HG02870 (cell line): ENCODE measurements at regions not wholly inside any gene's neighbourhood (a gene's known extent, or its start where the extent isn't known, plus 50 kb on each side); places are given as distances from the start of the nearest gene placed in this dataset.

Experiments used
- ATAC-seq: cut with Tn5 transposase; IDR thresholded peaks from one replicate; pipeline ENCODE4 v1.9.1; 2021; ENCODE audit warnings: mild to moderate bottlenecking, moderate library complexity; ENCODE audit not compliant: unreplicated experiment

DNA sequence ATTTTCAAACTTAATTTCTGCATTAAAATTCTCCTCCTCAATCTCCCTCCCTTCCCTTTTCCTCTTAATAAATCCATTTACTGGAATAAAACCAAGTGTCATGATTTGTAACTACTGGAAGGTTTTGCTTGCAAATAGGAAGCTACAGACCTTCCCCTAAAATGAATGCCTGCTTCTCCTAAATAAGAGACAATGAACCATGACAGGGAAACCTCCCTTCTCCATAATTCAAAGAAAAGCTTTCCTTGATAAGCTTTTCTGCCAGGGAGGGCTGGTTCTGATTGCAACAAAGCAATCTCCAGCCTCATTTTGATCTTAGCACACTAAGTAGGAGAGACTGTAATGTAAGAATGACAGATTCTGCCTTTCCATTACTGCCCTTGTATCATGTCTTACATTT, 111.0 kb upstream of the CDH20 start:
- no peak for ATAC-seq

DNA sequence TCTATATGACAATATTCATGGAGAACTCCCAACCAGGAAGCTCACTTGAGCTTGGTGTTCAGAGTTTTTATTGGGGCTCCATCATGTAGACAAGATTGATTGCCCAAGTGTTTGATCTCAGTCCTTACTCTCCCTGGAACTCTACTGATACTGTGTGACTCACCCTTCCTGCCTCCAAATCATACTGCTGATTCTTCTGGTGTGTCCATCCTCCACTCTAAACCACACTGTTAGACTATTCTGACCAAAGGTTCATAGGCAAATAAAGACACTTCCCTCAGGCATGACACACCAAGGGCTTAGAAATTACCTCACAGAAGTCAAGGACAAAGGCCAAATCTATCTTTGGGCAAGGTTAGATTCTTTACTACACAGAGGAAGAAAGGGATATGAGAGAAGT, 107.9 kb upstream of the CDH20 start:
- ATAC-seq: no peak

DNA sequence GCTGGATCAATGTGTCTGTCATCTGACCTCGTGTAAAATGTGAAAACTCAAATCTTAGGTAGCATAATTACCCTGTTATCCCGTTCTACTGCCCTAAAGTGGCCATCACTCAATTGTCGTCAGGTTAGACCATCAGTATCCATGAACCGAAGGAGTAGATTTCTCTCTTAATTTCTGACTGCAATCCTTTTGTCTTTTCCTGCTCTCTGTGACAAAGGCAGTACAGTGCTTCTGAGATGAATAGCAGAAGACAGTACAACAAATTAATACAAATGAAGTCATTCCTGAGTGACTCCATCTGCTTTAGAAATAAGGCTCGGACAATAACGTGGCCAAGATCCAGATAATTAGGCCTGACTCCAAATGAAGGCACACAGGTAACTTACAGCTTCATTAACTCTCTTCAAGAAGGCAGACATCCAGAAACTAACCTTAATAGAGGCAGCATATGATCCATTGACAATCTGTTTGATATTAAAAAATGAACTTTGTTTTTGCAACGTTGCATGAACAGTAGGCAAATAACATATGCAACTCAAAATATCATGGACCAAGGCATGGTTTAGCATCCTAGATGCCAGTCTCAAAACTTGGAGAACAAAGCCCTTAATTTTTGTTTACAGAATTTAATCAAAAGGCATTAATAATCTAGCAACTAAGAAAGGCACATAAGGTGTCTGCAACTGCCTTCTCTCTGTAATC, 96.7 kb upstream of the CDH20 start:
- no peak for ATAC-seq

DNA sequence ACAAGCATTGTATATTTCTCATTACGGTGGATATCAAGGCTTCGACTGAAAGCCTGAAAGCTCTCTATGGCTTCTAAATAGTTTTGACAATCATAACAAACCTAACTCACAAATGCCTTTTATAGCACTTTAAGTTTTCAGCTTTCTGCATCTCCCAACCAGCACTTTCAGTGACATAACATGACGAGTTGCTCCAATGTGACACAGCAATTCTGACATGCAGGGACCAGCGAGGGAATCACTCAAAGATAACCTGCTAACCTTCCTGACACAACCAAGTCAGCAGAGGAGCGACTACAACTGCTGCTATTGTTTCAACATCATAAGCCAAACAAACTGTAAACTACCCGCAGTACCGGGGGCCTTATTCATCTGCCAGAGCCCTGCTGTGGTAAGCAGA, 95.7 kb upstream of the CDH20 start:
- ATAC-seq: no peak

GRCh38 chr18:61239051-61239450, 94.2 kb upstream of the CDH20 start:
- ATAC-seq: no peak

DNA sequence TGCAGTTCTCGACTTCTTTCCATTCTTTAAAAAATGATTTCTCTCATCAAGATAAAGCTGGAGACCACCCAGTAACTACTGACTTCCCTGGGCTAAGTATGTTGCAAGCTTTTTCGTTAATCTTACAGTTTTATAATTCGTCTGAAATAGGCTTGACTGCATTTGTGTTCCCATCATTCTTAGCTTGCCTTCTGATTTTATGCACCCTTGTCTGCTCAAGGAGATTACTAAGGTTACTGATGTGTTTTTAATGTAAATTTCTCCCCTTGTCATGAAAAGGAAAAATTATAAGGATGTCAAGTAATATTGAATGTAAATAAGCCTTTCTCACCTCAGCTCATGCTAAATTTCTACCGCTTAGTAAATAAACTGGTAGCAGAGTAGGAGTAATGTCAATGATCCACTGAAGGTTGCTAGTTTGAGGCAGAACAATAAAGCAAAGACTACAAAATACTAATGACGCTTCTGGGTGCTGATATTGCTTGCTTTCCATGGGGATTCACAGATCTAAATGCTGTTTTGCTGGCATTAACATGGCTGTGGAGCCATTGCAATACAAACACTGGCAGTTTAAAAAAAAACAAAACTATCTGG, 91.9 kb upstream of the CDH20 start:
- no peak for ATAC-seq

DNA sequence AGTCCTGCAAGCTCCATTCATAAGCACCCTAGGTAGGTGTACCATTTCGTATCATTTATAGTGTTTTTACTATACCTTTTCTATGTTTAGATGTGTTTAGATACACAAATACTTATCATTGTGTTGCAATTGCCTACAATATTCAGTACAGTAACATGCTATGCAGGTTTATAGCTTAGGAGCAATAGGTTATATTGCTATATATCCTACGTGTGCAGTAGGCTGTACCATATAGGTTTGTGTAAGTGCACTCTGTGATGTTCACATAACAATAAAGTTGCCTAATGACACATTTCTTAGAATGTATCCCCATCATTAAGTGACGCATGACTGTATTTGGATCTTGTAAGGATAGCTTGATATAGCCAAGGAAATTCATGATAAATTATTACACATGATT, 88.6 kb upstream of the CDH20 start:
- ATAC-seq: no peak

GRCh38 chr18:61245276-61245675, 88.0 kb upstream of the CDH20 start:
- no peak for ATAC-seq

- no peak for ATAC-seq
These were observed 84.6 kb upstream of the CDH20 start for GRCh38 chr18:61248589-61248988.

DNA sequence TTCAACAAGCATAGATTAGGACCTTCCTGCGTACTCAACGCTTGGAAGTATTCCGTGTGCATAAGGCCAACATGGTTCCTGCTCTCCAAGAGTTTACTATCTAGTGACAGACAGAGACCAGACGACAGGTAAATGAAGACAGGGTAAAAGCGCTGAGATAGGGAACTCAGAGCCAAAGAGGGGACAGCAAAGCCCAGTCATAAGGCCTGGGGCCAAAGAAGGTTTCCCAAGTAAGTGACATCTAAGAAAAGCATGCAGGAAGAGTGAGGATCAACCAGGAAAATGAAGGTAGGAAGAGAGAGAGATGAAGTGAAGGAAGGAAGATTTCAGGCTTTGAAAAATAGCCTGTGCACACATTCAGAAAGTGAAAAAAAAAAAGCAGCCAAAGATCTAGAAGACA, 76.9 kb upstream of the CDH20 start:
- no peak for ATAC-seq

DNA sequence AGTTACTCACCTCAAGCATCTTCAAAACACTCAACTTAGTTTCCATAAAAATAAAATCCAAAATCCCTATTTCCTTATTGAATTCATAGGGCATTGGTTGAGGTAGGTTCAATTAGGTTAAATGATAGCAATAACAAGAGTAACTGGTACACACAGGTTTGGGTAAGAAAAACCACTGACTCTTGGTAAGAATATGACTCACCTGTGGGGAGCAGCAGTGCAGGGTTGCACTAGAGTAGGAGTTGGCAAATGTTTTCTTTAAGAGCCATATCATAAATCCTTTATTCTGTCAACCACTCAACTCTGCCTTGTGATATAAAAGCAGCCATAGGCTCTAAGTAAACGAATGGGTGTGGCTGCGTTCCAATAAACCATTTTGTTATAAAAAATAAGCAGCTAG, 71.4 kb upstream of the CDH20 start:
- no peak for ATAC-seq

- ATAC-seq: no peak
These were observed 60.4 kb upstream of the CDH20 start for GRCh38 chr18:61272793-61273192.

DNA sequence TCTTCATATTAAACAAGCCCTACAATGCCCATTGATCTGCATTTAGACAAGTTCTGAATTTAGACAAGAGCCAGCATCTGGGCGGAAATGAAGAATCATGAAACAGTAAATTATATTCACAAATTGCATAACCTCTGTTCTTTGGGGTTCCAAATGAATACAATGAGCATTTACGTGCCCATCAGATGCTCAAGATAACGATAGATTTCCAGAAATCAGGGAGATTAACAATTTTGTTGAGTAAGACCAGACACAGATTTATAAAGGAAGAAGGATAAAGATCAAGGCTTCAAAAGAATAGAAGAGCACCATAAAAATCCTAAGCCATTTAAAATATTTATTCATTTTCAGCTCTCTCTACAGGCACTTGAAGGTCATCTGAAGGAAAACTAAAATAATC, 59.7 kb upstream of the CDH20 start:
- no peak for ATAC-seq

DNA sequence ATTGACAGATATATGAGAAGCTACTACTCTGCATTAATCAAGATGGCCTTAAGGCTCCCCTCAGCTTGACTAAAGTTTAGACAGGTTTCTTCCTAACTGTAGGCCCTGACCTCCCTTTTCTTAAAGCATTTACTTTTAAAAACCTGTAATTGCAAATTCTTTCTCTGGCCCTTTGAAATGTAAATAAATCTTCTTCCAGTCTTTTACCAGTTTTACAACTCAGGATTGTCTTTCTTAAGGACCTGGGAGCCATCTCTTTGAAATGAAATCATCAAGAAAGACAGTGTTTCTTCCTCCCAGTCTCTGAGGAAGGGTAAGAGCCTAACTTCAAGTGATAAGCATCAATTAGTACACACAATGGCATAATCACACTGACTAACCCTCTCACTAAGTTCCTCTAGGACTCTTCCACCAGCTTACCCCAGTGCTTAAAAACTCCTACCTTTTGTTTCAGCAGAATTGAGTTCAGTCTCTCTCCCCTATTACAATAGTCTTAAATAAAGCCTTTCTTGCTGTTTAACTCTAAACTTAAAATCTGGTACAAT, 58.7 kb upstream of the CDH20 start:
- ATAC-seq: no peak

DNA sequence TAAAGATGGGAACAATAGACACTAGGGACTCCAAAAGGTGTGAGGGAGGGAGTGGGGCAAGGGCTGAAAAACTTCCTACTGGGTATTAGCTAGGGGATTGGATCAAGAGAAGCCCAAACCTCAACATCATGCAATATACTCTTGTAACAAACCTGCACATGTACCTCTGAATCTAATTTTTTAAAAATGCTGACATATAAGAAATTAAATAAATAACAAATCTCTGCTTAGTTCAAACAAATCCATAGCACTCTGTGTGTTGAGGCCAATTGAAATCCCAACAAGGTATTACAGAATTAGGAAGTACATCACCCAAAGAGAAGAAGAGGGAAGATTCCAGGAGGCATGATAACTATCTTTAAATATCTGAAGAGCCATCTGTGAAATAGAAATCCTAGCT, 55.4 kb upstream of the CDH20 start:
- no peak for ATAC-seq

DNA sequence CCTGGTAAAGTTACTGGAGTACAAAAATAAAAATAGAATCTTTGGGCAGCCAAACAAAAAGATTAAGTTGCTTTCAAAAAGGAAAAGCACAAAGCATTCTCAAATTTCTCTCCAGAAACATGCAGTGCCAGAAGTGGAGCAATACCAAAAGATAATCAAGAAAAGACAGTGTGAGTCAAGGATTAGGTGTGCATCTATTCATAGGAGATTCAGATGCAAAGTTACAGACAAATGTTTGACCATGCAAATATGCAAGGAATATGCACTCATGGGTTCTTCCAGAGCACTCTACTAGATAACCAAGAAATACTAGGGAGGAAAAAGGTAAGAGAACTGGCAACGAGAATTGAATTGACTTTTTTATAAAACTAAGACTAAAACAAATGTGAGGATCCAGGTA, 51.8 kb upstream of the CDH20 start:
- no peak for ATAC-seq

DNA sequence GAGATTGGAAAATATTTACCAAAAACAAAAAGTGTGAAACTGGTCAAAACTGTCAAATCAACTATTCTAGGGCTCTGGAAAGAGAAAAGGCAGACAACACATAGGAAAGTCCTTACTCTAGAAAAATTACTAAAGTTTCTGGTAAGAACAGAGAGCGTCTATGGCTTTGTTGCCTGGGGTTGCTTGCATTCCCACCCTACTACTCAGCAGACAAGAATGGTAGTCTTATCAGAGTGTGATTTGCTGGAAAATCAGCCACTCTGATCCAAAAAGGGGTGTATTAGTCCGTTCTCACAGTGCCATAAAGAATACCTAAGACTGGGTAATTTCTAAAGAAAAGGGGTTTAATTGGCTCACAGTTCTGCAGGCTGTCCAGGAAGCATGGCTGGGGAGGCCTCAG, 50.3 kb upstream of the CDH20 start:
- ATAC-seq: no peak
